DND-41 (cell line): ENCODE measurements at regions not wholly inside any gene's neighbourhood (a gene's known extent, or its start where the extent isn't known, plus 50 kb on each side); places are given as distances from the start of the nearest gene placed in this dataset.

Experiments
- ATAC-seq: fragments of 200-7000 bp; cut with Tn5 transposase; 3 replicates; pipeline ENCODE4 v1.9.1; 2021; ENCODE audit warnings: low read depth; ENCODE audit not compliant: insufficient read depth
- DNase-seq: peaks from one replicate; pipeline ENCODE4 v3.0.0-alpha.2; 2020
- H2AFZ ChIP-seq: 2 replicates; pipeline ENCODE4 v1.6.0; 2012; ENCODE audit warnings: low read depth, low read length
- H3K27ac ChIP-seq: 2 replicates; pipeline ENCODE4 v1.5.1; 2012; ENCODE audit warnings: low read length, inconsistent platforms
- H3K27me3 ChIP-seq: fragments of 200-600 bp; sonication (generic); 2 replicates; pipeline ENCODE4 v1.6.0; 2012; ENCODE audit warnings: low read length, mild to moderate bottlenecking, inconsistent platforms; ENCODE audit not compliant: insufficient read depth, poor library complexity
- H3K36me3 ChIP-seq: 2 replicates; pipeline ENCODE4 v1.5.1; 2012; ENCODE audit warnings: low read length, inconsistent platforms; ENCODE audit not compliant: insufficient read depth
- H3K4me1 ChIP-seq: 2 replicates; pipeline ENCODE4 v1.5.1; 2012; ENCODE audit warnings: mild to moderate bottlenecking, low read length; ENCODE audit not compliant: insufficient read depth
- H3K4me2 ChIP-seq: 2 replicates; pipeline ENCODE4 v1.6.0; 2012; ENCODE audit warnings: mild to moderate bottlenecking, moderate library complexity, low read length, inconsistent platforms; ENCODE audit not compliant: insufficient read depth
- H3K4me3 ChIP-seq, 2 experiments: fragments of 200-600 bp in 1 of 2; shearing (Covaris generic) in 1 of 2; 2 replicates each; pipeline ENCODE4 v1.5.1; 2012 to 2016; ENCODE audit warnings: inconsistent platforms in 2 of 2, low read length in 2 of 2, mild to moderate bottlenecking in 2 of 2, low read depth in 1 of 2, moderate library complexity in 1 of 2
- H3K79me2 ChIP-seq: 2 replicates; pipeline ENCODE4 v1.6.0; 2012; ENCODE audit warnings: low read length, inconsistent platforms; ENCODE audit not compliant: insufficient read depth
- H3K9ac ChIP-seq: 2 replicates; pipeline ENCODE4 v1.6.0; 2012; ENCODE audit warnings: low read depth, mild to moderate bottlenecking, inconsistent platforms, low read length, moderate library complexity
- H3K9me3 ChIP-seq: 2 replicates; pipeline ENCODE4 v1.5.1; 2012; ENCODE audit warnings: low read length, moderate library complexity, mild to moderate bottlenecking, inconsistent platforms; ENCODE audit not compliant: insufficient read depth, severe bottlenecking
- H4K20me1 ChIP-seq: 2 replicates; pipeline ENCODE4 v1.6.0; 2012; ENCODE audit warnings: low read length; ENCODE audit not compliant: insufficient read depth
- EZH2 ChIP-seq: IDR thresholded peaks from 3 replicates; pipeline ENCODE4 v1.6.1; 2012; ENCODE audit warnings: borderline replicate concordance, low read depth, mild to moderate bottlenecking, moderate library complexity, low read length, inconsistent platforms; ENCODE audit not compliant: severe bottlenecking
- TF ChIP-seq, protein P1 (sequence below): IDR thresholded peaks from 2 replicates; pipeline ENCODE4 v1.5.1; 2012; ENCODE audit warnings: borderline replicate concordance, low read length, moderate library complexity, mild to moderate bottlenecking; ENCODE audit not compliant: poor library complexity, severe bottlenecking; ENCODE audit errors: extremely low read depth

GRCh38 chr20:24786111-24786495 lies 163.0 kb upstream of the CST7 start:
- ATAC-seq, result no peak
- peak overlapping the region; percentile 67 for H3K27ac ChIP-seq

DNA sequence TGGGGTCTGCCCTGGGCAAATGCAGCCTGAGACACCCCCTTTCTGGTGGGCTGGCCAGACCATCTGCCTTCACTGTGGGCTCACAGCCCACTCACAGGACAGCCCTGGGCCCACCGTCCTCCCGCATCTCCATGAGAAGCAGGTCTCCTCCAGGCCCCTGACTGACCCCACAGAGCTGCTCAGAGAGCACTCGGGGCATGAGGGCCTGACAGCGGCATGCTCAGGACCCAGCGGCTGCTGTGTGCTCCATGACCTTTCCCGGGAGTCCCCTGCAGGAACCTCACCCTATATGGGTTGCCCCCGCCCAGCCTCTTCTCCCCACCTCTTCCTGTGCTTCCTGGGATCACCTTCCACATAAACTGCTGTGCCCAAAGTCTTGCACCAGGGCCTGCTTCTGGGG lies 162.4 kb upstream of the CST7 start:
- no peak overlapping the region for H3K27ac ChIP-seq
- no peak overlapping the region for H3K4me3 ChIP-seq
- H3K36me3 ChIP-seq, result no peaks in the 10 kb centered on the region
- H3K9me3 ChIP-seq, result no peaks in the 10 kb centered on the region
- no peak overlapping the region for H3K9ac ChIP-seq
- no peaks in the 10 kb centered on the region for H3K27me3 ChIP-seq
- DNase-seq, result no peak
- H4K20me1 ChIP-seq, result no peaks in the 10 kb centered on the region
- H3K4me2 ChIP-seq, result no peak overlapping the region
- no peak overlapping the region for H2AFZ ChIP-seq
- no peak for ATAC-seq
- peaks cover 41% of the 10 kb centered on the region for H3K4me1 ChIP-seq
- no peaks in the 10 kb centered on the region for H3K79me2 ChIP-seq
- TF ChIP-seq, protein P1, sequence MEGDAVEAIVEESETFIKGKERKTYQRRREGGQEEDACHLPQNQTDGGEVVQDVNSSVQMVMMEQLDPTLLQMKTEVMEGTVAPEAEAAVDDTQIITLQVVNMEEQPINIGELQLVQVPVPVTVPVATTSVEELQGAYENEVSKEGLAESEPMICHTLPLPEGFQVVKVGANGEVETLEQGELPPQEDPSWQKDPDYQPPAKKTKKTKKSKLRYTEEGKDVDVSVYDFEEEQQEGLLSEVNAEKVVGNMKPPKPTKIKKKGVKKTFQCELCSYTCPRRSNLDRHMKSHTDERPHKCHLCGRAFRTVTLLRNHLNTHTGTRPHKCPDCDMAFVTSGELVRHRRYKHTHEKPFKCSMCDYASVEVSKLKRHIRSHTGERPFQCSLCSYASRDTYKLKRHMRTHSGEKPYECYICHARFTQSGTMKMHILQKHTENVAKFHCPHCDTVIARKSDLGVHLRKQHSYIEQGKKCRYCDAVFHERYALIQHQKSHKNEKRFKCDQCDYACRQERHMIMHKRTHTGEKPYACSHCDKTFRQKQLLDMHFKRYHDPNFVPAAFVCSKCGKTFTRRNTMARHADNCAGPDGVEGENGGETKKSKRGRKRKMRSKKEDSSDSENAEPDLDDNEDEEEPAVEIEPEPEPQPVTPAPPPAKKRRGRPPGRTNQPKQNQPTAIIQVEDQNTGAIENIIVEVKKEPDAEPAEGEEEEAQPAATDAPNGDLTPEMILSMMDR, result no peak
- no peak for TF ChIP-seq EZH2

More at GRCh38 chr20:24786111-24786495, 163.0 kb upstream of the CST7 start:
- Histone ChIP-seq H3K79me2 (no peaks in the 10 kb centered on the region), H3K4me3 (no peak overlapping the region), H3K4me2 (no peak overlapping the region), H3K36me3 (no peaks in the 10 kb centered on the region), H2AFZ (peak overlapping the region; percentile 3; the same call in 1 of the 2 replicates), H3K9me3 (no peaks in the 10 kb centered on the region), H3K9ac (no peak overlapping the region), H3K4me1 (peaks cover 41% of the 10 kb centered on the region), H4K20me1 (no peaks in the 10 kb centered on the region), H3K27me3 (no peaks in the 10 kb centered on the region)
- TF ChIP-seq, protein P1, result no peak
- no peak for TF ChIP-seq EZH2
- no peak for DNase-seq

DNA sequence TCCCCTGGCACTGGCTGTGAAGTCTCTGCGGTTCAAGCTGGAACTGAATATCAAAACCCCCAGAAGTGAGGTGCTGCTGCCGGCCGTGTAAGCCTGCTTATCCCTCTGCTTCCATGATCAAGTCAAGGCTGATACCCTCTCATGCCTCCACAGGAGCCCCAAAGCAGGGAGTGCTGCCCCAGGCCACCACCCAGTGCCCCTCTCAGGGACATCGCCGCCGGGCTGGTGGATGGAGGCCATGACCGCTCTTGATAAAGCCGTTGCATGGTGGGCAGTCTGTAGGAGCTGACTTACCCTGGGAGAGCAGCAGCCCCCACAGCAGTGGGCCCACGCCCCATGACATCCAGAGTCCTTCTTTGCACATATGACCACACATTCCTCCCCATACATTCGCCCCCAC lies 162.0 kb upstream of the CST7 start:
- Histone ChIP-seq H3K4me2 (no peak overlapping the region), H3K4me1 (peaks cover 40% of the 10 kb centered on the region), H4K20me1 (no peaks in the 10 kb centered on the region), H3K9me3 (no peaks in the 10 kb centered on the region), H3K9ac (no peak overlapping the region), H3K27me3 (no peaks in the 10 kb centered on the region), H3K79me2 (no peaks in the 10 kb centered on the region), H3K4me3 (no peak overlapping the region), H2AFZ (no peak overlapping the region), H3K36me3 (no peaks in the 10 kb centered on the region), H3K27ac (no peak overlapping the region)
- no peak for DNase-seq
- no peak for ATAC-seq
- TF ChIP-seq, protein P1, result no peak
- no peak for TF ChIP-seq EZH2

GRCh38 chr20:24787621-24788020 lies 161.4 kb upstream of the CST7 start:
- DNase-seq (no peak), ATAC-seq (no peak)
- H2AFZ ChIP-seq, result no peak overlapping the region
- H3K4me1 ChIP-seq, result peaks cover 34% of the 10 kb centered on the region
- H3K4me3 ChIP-seq, result no peak overlapping the region
- H3K4me2 ChIP-seq, result no peak overlapping the region
- no peaks in the 10 kb centered on the region for H3K27me3 ChIP-seq
- H3K9me3 ChIP-seq, result no peaks in the 10 kb centered on the region
- H3K27ac ChIP-seq, result no peak overlapping the region
- H4K20me1 ChIP-seq, result no peaks in the 10 kb centered on the region
- H3K79me2 ChIP-seq, result no peaks in the 10 kb centered on the region
- H3K9ac ChIP-seq, result no peak overlapping the region
- TF ChIP-seq, protein P1, result no peak
- TF ChIP-seq EZH2, result no peak
- H3K36me3 ChIP-seq, result no peaks in the 10 kb centered on the region
